CMK (cell line): ENCODE measurements at regions not wholly inside any gene's neighbourhood (a gene's known extent, or its start where the extent isn't known, plus 50 kb on each side); places are given as distances from the start of the nearest gene placed in this dataset.
"Not testable (repeated sequence)": the region's sequence is repeated elsewhere in the genome, so short reads cannot be mapped to it uniquely, and the experiment has no call there.

Experiments
- DNase-seq: peaks from one replicate; pipeline ENCODE4 v3.0.0-alpha.2; 2010; ENCODE audit warnings: low read depth

DNA sequence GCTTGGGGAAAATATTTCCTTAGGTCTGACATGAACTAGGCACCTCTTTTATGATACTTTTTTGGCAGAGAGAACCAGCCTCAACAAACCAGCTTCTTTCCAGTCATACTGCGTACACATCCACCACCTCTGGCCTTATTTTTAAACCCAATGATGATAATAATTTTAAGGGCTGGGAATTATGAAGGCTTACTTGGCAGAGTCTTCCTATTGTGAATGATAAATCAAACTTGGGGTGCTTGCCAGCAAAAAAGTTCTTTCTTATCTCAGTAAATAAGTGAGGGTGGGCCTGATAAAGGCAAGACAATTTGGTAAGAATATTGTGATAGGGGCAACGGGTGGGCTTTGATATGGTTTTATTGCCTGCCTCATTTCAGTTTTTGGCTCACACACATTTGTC, 1230.2 kb upstream of the ZEB2 start:
- DNase-seq: no peak

DNA sequence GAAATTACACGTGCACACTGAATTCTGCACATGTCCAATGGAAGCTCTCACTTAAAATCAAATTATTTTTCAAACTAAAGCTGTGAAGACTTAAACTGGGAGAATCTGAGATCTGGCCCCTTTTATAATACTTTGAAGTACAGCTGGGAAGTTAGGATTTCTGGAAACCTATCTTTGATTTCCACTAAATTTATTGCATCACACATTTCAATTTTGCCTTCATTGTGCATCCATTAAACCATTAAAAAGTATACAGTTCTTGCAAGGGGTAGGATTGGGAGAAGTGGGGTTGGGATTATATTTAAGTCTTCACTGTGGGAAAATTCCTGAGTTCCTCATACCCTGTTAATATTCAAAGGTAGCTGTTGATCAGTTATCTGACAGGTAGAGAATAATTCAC, 1229.6 kb upstream of the ZEB2 start:
- DNase-seq: no peak

- no peak for DNase-seq
Observed at GRCh38 chr2:145748927-145749326, 1229.0 kb upstream of the ZEB2 start.

DNA sequence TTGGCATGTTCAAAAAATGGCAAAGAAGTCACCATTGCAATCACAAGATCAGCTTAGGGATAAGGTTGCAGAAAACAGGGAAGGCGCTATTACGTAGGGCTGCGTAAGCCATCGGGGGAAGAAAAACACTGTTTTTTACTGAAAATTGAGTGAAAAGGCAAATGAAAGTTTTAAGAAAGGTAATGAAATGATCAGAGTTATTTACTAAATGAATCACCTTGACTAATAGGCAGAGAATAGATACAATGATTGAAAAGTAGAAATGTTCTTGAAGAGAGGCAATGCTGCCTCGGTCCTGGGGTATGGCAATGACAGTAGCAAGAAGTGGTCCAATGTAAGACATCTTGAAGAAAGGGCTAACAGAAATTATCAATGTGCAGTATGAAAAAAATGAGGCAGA, 1227.8 kb upstream of the ZEB2 start:
- DNase-seq: no peak

GRCh38 chr2:145745387-145745721, 1225.4 kb upstream of the ZEB2 start:
- DNase-seq: not testable (repeated sequence)

DNA sequence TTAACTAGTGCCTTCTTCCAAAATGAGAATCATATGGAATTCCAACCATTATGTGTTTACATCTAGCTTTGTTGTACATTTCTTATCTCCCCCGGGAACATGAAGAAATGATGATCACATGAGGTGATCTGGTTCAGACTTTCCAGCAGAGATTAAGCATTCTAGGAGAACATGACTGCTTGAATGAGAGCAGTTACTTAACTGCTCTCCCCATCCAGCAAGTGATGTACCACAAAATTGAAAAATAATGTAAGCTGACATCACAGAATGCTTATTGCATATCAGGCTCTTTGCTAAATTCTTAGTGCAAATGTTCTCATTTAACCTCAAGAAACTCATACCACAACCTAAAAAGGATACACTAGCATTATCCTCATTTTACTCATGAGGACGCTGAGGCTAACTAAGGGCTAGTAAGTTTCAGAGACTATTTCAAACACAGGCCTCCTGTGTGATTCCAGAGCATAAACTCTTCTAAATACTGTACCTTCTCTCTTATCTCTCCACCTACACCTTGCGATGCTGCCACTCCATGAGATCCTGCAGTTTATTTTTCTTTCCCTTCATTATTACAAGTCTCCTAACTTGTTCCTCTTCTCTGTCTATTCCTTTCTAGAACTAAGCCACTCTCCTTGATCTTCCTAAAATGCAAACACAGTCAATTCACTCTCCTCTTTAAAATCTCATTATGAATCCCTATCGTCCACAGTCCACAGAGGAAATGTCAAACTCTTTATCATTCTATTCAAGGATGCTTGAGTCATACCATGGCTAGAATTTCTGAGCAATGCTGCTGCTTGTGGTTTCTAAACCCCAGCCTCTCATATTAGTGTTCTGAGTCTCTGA, 1224.8 kb upstream of the ZEB2 start:
- DNase-seq: no peak

DNA sequence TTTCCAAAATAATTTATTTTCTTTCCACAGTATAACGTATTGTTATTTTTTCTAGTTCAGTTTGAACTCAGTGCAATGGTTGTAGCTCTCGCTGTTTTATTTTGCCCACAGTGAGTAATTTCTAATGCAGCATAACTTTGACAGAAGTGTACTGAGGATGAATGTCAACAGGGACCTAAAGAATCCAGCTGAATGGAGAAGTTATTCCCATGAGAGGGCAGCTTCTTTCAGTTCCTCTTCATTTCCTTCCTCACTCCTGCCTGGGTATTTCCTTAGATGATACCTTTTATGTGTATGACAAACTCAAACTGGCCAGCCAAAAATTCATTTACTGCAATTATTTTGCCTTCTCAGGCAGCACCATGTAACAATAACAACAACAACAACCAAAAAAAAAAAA, 1223.1 kb upstream of the ZEB2 start:
- no peak for DNase-seq

DNA sequence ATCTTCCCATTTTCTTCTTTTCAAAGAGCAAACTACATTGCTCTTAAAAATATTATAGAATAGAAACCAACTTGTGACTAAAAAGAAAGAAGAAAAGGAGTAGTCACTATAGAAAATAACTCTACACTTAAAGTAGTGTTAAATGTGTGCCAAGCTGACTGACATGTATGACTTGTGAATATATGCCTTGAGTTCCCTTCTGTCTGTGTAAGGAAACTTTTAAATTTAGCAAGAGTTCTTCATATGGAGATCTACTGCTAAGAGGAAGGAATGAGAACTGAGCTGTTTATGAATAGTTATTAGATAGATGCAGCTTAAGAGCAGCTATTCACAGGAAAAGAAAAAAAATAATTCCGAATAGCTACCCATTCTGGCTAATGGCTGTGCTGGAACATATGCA, 1221.7 kb upstream of the ZEB2 start:
- DNase-seq: no peak

DNA sequence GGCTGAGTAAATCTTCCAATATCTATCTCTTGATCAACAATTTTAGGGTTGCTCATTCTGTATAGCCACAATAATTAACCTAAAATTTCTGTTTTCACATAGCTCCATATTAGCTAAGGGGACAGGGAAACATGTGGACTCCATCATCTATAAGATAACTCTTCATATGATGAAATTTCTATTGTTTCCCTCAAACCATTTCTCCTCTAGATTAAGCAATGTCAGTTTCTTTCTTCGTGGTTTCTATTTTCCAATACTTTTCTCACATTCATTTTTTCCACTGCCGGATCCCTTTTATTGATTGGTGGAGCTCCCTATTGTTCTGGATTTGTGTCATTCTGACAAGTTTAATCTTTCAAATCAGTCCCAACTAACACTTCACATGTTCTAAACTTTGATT, 1221.3 kb upstream of the ZEB2 start:
- DNase-seq: no peak

GRCh38 chr2:145740302-145740701, 1220.4 kb upstream of the ZEB2 start:
- no peak for DNase-seq

- no peak for DNase-seq
Observed at GRCh38 chr2:145739681-145740080, 1219.8 kb upstream of the ZEB2 start.

GRCh38 chr2:145736871-145737270, 1217.0 kb upstream of the ZEB2 start:
- DNase-seq: no peak

GRCh38 chr2:145731467-145731866, 1211.5 kb upstream of the ZEB2 start:
- no peak for DNase-seq

- DNase-seq: no peak
Observed at GRCh38 chr2:145729993-145730770, 1210.3 kb upstream of the ZEB2 start.

- DNase-seq: no peak
Observed at GRCh38 chr2:145729481-145729880, 1209.6 kb upstream of the ZEB2 start.

DNA sequence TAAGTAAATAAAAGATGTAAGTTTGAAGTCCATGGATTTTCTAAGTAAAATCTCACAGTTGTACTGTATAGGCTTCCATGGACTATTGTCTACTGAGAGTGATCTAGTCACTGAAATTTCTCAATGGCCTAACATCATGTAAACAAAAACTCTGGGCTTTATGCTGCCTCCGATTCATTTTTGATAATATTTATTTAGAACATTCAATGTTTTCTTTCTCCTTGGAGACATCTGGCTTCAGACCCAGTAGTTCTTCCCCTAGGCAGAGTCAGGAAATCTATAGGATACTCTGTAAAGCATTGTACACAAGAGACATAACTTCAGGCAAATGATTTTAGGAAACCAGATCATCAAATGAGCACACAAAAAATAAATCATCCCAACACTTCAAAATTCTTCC, 1208.6 kb upstream of the ZEB2 start:
- DNase-seq: no peak

GRCh38 chr2:145725876-145726275, 1206.0 kb upstream of the ZEB2 start:
- DNase-seq: no peak

DNA sequence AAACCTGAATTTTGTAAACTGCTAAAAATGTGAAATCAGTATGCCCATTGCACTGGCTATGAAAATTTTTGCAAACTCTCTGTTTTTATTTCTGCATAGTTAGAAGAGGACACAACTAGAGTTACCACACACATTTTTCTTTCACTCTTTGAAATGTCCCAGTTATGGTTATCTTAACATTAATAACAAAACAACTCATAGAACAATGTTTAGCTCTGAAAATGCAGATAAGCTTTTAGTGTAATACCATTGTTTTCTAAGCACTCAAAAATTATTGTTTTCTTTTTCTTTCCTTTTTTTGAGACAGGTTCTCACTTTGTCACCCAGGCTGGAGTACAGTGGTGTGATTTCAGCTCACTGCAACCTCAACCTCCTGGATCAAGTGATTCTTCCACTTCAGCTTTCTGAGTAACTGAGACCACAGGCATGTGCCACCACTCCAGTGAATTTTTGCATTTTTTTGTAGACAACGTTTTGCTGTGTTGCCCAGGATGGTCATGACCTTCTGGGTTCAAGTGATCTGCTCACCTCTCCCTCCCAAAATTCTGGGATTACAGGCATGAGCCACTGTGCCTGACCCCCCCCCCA, 1204.5 kb upstream of the ZEB2 start:
- DNase-seq: no peak

DNA sequence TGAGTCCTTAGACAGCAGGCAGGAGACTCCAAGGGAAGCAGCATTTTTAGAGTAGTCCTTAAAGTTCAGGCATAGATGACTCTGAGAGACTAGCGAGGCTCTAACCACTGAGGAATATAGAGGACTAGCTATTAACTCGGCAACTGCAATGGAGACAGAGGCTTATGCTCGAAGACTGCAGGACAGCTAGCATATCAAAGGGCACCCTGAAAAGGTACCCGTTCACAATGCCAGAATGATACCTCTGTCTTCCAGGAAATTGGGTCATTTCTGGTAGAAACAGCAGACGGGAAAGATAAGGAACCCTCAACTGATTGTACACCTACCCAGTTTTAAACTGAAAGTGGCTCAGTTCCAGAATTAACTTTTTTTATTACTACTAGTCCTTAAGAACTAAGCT, 1204.0 kb upstream of the ZEB2 start:
- DNase-seq: peak; percentile 45

DNA sequence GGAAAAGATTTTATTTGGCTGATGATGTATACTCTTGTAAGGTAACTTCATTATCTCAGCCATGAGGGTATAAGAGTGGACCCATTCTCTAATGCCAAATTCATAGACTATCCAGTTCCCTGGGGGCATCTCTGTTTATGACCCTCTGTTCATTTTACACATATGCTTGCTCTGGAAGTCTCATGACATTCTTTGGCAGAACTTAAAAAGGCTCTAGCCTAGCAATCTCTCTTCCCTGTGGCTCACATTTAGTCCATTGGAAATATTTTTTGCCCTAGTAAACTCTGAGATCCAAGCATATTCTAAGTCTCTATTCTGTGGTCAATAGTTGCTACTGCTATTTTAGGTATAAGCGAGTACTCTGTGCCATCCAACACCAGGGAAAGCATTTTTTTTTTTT, 1201.8 kb upstream of the ZEB2 start:
- no peak for DNase-seq

- DNase-seq: no peak
Observed at GRCh38 chr2:145715601-145716000, 1195.7 kb upstream of the ZEB2 start.

DNA sequence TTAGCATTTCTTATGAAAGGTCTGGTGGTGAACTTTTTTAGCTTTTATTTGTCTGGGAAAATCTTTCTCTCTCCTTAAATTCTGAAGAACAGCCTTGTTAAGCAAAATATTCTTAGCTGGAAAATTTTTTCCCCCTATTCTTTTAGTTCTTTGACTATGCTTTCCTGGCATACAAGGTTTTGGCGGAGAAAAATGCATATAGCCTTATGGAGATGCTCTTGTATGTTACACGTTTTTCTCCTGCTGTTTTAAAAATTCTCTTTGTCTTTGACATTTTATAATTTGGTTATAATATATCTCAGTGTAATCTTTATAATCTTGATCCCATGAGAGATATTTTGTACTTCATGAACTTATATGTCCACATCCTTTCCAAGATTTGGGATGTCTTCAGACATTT, 1190.4 kb upstream of the ZEB2 start:
- DNase-seq: no peak

GRCh38 chr2:145702305-145702704, 1182.4 kb upstream of the ZEB2 start:
- DNase-seq: no peak
